Karpas-422 (cell line): ENCODE measurements at regions not wholly inside any gene's neighbourhood (a gene's known extent, or its start where the extent isn't known, plus 50 kb on each side); places are given as distances from the start of the nearest gene placed in this dataset.

Experiments
- DNase-seq: peaks from one replicate; pipeline ENCODE4 v3.0.0-alpha.2; 2015
- H2AFZ ChIP-seq: fragments of 200-600 bp; sonication (generic); 2 replicates; pipeline ENCODE4 v1.6.1; 2014; ENCODE audit warnings: antibody characterized with exemption, low read length, mixed read lengths
- H3K27ac ChIP-seq: fragments of 200-600 bp; sonication (generic); 2 replicates; pipeline ENCODE4 v1.5.1; 2014; ENCODE audit warnings: mild to moderate bottlenecking, low read length, moderate library complexity
- H3K27me3 ChIP-seq: fragments of 200-600 bp; sonication (generic); 2 replicates; pipeline ENCODE4 v1.6.1; 2014; ENCODE audit warnings: low read length, mixed read lengths
- H3K36me3 ChIP-seq: fragments of 200-600 bp; sonication (generic); 2 replicates; pipeline ENCODE4 v1.6.1; 2014; ENCODE audit warnings: low read length, mixed read lengths; ENCODE audit not compliant: insufficient read depth
- H3K4me1 ChIP-seq: fragments of 200-600 bp; sonication (generic); 2 replicates; pipeline ENCODE4 v1.6.1; 2014; ENCODE audit warnings: mild to moderate bottlenecking, low read length, mixed read lengths
- H3K4me2 ChIP-seq: fragments of 200-600 bp; sonication (generic); 2 replicates; pipeline ENCODE4 v1.6.1; 2014; ENCODE audit warnings: low read length, low read depth, mild to moderate bottlenecking; ENCODE audit not compliant: poor library complexity, severe bottlenecking
- H3K4me3 ChIP-seq: fragments of 200-600 bp; sonication (generic); 2 replicates; pipeline ENCODE4 v1.5.1; 2014; ENCODE audit warnings: mild to moderate bottlenecking, antibody characterized with exemption, low read length, mixed read lengths
- H3K79me2 ChIP-seq: fragments of 200-600 bp; sonication (generic); 2 replicates; pipeline ENCODE4 v1.6.1; 2014; ENCODE audit warnings: mild to moderate bottlenecking, low read length, mixed read lengths
- H3K9ac ChIP-seq: fragments of 200-600 bp; sonication (generic); 2 replicates; pipeline ENCODE4 v1.6.0; 2014; ENCODE audit warnings: low read length
- H3K9me2 ChIP-seq: fragments of 200-600 bp; sonication (generic), shearing (Covaris generic); replicated peaks from 2 replicates; pipeline ENCODE4 v1.6.0; 2014; ENCODE audit warnings: mild to moderate bottlenecking, low read length, moderate library complexity; ENCODE audit not compliant: insufficient read depth
- H3K9me3 ChIP-seq: fragments of 300-700, 200-600 bp; sonication (generic); 2 replicates; pipeline ENCODE4 v1.6.1; 2014; ENCODE audit warnings: low read length, mixed read lengths
- H4K20me1 ChIP-seq: fragments of 200-600 bp; sonication (generic); 2 replicates; pipeline ENCODE4 v1.6.1; 2014; ENCODE audit warnings: mild to moderate bottlenecking, antibody characterized with exemption, low read length, low read depth; ENCODE audit not compliant: insufficient read depth

GRCh38 chr2:20562540-20563225 is 88.2 kb downstream of the HS1BP3 start:
- no peak overlapping the region for H2AFZ ChIP-seq
- peaks cover 12% of the 10 kb centered on the region; the same call in 1 of the 2 replicates for H4K20me1 ChIP-seq
- peaks cover 11% of the 10 kb centered on the region; the same call in 1 of the 2 replicates for H3K4me1 ChIP-seq
- H3K9me3 ChIP-seq: no peaks in the 10 kb centered on the region
- H3K4me3 ChIP-seq: no peak overlapping the region
- no peaks in the 10 kb centered on the region for H3K27me3 ChIP-seq
- no peak overlapping the region for H3K9ac ChIP-seq
- no peak overlapping the region for H3K27ac ChIP-seq
- DNase-seq: peak; percentile 66
- no peaks in the 10 kb centered on the region for H3K36me3 ChIP-seq
- no peak overlapping the region for H3K4me2 ChIP-seq
- H3K79me2 ChIP-seq: no peaks in the 10 kb centered on the region
- H3K9me2 ChIP-seq: no peaks in the 10 kb centered on the region

DNA sequence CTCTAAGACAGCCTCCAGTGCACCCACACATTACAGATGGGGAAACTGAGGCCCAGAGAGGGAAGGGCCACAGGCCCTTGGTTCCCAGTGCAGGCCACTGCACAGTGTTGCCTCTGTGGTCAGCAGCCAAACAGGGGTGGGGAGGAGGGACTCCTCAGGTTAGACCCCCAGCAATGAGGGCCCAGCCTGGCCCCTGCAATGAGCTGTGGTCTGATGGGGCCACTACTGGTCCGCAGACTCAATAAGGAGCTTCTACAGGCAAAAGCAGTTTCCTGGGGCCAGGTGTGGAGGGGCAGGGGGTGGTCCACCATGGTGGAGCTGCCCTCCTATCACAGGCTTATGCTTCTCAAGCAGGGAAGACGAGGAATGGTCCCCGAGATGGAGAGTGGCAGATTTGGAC is 87.6 kb downstream of the HS1BP3 start:
- H3K27me3 ChIP-seq: no peaks in the 10 kb centered on the region
- no peak overlapping the region for H2AFZ ChIP-seq
- no peak for DNase-seq
- no peaks in the 10 kb centered on the region for H3K9me2 ChIP-seq
- peaks cover 12% of the 10 kb centered on the region; the same call in 1 of the 2 replicates for H4K20me1 ChIP-seq
- no peaks in the 10 kb centered on the region for H3K36me3 ChIP-seq
- no peak overlapping the region for H3K4me3 ChIP-seq
- peaks cover 11% of the 10 kb centered on the region; the same call in 1 of the 2 replicates for H3K4me1 ChIP-seq
- H3K4me2 ChIP-seq: no peak overlapping the region
- H3K79me2 ChIP-seq: no peaks in the 10 kb centered on the region
- H3K9me3 ChIP-seq: no peaks in the 10 kb centered on the region
- H3K9ac ChIP-seq: no peak overlapping the region
- H3K27ac ChIP-seq: no peak overlapping the region

DNA sequence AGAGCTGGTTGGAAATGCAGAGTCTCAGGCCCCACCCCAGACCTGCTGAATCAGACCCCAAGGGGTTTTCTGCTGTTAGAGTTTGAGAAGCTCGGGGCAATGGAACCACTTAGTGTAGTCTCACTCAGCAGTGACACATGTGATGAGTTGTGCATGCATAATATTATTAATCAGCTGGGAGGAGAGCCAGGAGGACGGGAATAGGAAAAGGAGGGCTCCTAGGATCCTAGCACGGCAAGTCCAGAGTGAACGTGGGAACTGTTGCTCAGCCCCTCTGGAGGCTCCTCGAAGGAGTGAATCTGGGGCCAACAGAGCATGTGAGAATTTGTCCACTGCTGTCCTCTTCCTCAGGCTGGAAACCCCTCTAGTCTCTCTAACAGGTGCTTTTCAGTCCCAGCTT is 87.1 kb downstream of the HS1BP3 start:
- H3K36me3 ChIP-seq: no peaks in the 10 kb centered on the region
- H3K9me3 ChIP-seq: no peaks in the 10 kb centered on the region
- H3K4me3 ChIP-seq: no peak overlapping the region
- peaks cover 11% of the 10 kb centered on the region; the same call in 1 of the 2 replicates for H3K4me1 ChIP-seq
- H3K27me3 ChIP-seq: no peaks in the 10 kb centered on the region
- H2AFZ ChIP-seq: no peak overlapping the region
- no peak overlapping the region for H3K4me2 ChIP-seq
- peak; percentile 48 for DNase-seq
- no peaks in the 10 kb centered on the region for H3K9me2 ChIP-seq
- H3K9ac ChIP-seq: no peak overlapping the region
- H3K27ac ChIP-seq: no peak overlapping the region
- H3K79me2 ChIP-seq: no peaks in the 10 kb centered on the region
- peaks cover 12% of the 10 kb centered on the region; the same call in 1 of the 2 replicates for H4K20me1 ChIP-seq

GRCh38 chr2:20565101-20565622 is 85.7 kb downstream of the HS1BP3 start:
- H3K9me3 ChIP-seq: no peaks in the 10 kb centered on the region
- no peaks in the 10 kb centered on the region for H3K27me3 ChIP-seq
- no peak overlapping the region for H3K4me2 ChIP-seq
- H3K9me2 ChIP-seq: no peaks in the 10 kb centered on the region
- H2AFZ ChIP-seq: no peak overlapping the region
- H3K79me2 ChIP-seq: no peaks in the 10 kb centered on the region
- no peak overlapping the region for H3K4me3 ChIP-seq
- DNase-seq: no peak
- peaks cover 12% of the 10 kb centered on the region; the same call in 1 of the 2 replicates for H4K20me1 ChIP-seq
- no peaks in the 10 kb centered on the region for H3K36me3 ChIP-seq
- H3K4me1 ChIP-seq: peaks cover 11% of the 10 kb centered on the region; the same call in 1 of the 2 replicates
- no peak overlapping the region for H3K9ac ChIP-seq
- no peak overlapping the region for H3K27ac ChIP-seq

- H2AFZ ChIP-seq: no peak overlapping the region
Measured at GRCh38 chr2:20565623-20566236, 85.2 kb downstream of the HS1BP3 start.

DNA sequence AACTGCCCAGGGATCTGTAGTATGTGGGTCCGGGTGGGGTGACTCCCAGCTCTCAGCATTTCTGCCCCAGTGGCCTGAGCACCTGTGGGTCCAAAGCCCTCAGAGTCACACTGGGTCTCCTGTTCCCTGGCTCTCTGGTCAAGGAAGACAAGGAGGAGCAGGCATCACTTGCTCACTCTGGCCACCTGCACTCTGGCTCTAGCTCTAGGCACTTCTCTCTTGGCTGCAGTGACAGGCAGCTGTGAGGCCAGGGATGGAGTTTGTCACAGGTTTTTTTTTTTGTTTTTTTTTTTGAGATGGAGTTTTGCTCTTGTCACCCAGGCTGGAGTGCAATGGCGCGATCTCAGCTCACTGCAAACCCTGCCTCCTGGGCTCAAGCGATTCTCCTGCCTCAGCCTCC is 84.6 kb downstream of the HS1BP3 start:
- Histone ChIP-seq H3K9ac (no peak overlapping the region), H3K9me3 (no peaks in the 10 kb centered on the region), H2AFZ (no peak overlapping the region), H3K4me1 (peaks cover 11% of the 10 kb centered on the region; the same call in 1 of the 2 replicates), H3K9me2 (no peaks in the 10 kb centered on the region), H4K20me1 (peaks cover 9% of the 10 kb centered on the region; the same call in 1 of the 2 replicates), H3K4me2 (no peak overlapping the region), H3K36me3 (no peaks in the 10 kb centered on the region), H3K27ac (no peak overlapping the region), H3K79me2 (no peaks in the 10 kb centered on the region), H3K27me3 (no peaks in the 10 kb centered on the region), H3K4me3 (no peak overlapping the region)
- DNase-seq: no peak

More at GRCh38 chr2:20565623-20566236, 85.2 kb downstream of the HS1BP3 start:
- Histone ChIP-seq H3K9me3 (no peaks in the 10 kb centered on the region), H3K4me1 (peaks cover 11% of the 10 kb centered on the region; the same call in 1 of the 2 replicates), H3K4me3 (no peak overlapping the region), H4K20me1 (peaks cover 12% of the 10 kb centered on the region; the same call in 1 of the 2 replicates), H3K9me2 (no peaks in the 10 kb centered on the region), H3K9ac (no peak overlapping the region), H3K27ac (no peak overlapping the region), H3K27me3 (no peaks in the 10 kb centered on the region), H3K36me3 (no peaks in the 10 kb centered on the region), H3K4me2 (no peak overlapping the region), H3K79me2 (no peaks in the 10 kb centered on the region)
- DNase-seq: no peak

DNA sequence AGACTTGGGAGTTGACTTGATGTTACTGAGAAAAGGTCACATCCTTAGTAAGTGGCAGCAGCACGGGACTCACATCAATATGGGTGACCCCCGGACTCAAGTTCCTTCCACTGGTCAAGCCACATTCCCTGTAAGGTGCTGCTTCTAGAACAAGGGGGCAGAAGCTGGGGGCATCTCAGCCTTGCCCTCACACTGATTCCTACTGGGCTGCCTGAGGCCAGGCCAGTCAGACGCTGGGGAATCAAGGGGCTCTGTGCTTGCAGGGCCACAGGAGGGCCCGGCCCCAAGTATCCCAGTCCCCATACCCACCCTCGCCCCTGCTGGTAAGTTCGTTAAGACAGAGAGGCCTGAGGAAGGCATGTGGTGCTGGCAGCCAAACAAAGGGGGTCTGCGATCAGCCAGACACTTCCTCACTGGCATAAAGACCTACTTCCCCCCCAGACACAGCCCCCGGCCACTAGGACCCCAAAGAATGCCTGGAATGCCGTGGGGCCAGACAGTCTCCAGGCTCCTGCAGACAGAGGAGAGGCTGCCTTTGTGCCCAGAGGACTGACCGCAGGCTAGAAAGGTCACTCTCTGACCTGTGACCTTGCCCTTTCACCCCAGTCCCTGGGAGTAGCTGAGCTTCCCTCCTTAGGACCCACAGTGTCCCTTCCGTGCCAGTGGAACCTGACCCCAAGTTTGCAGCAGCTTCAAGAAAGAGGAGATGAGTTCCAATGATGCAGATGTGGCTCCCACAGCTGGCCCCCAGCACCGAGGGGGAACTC is 83.6 kb downstream of the HS1BP3 start:
- Histone ChIP-seq H3K9me3 (no peaks in the 10 kb centered on the region), H3K79me2 (no peaks in the 10 kb centered on the region), H3K4me3 (no peak overlapping the region), H3K27me3 (no peaks in the 10 kb centered on the region), H3K9ac (no peak overlapping the region), H3K4me2 (no peak overlapping the region), H3K4me1 (peaks cover 11% of the 10 kb centered on the region; the same call in 1 of the 2 replicates), H3K27ac (no peak overlapping the region), H4K20me1 (peaks cover 9% of the 10 kb centered on the region; the same call in 1 of the 2 replicates), H2AFZ (no peak overlapping the region), H3K36me3 (no peaks in the 10 kb centered on the region), H3K9me2 (no peaks in the 10 kb centered on the region)
- DNase-seq: no peak
